GM23338 (cell line): ENCODE measurements at regions not wholly inside any gene's neighbourhood (a gene's known extent, or its start where the extent isn't known, plus 50 kb on each side); places are given as distances from the start of the nearest gene placed in this dataset.

ENCODE experiments used
- CREB1 ChIP-seq: fragments of 250-450 bp; sonication (Bioruptor Pico); IDR thresholded peaks from 2 replicates; pipeline ENCODE4 v1.5.0; 2020; ENCODE audit warnings: low read depth, mild to moderate bottlenecking, moderate library complexity
- CTCF ChIP-seq, 2 experiments: fragments of 200-600 bp in 1 of 2; sonication (generic) in 1 of 2; conservative IDR thresholded peaks; 2 replicates each; pipeline versions ENCODE4 v1.5.1 to v1.6.1; 2016 to 2017; ENCODE audit warnings: antibody characterized with exemption in 2 of 2, low read depth in 2 of 2, mild to moderate bottlenecking in 2 of 2, moderate library complexity in 1 of 2
- EZH2 ChIP-seq: fragments of 200-600 bp; sonication (generic); IDR thresholded peaks from one replicate; pipeline ENCODE4 v1.8.0; 2017; ENCODE audit warnings: antibody characterized with exemption, mild to moderate bottlenecking, low read depth; ENCODE audit not compliant: unreplicated experiment
- EZH2phosphoT487 ChIP-seq: fragments of 200-600 bp; sonication (generic); IDR thresholded peaks from one replicate; pipeline ENCODE4 v1.8.1; 2018; ENCODE audit warnings: antibody characterized with exemption; ENCODE audit not compliant: unreplicated experiment
- JUNB ChIP-seq: IDR thresholded peaks from one replicate; pipeline ENCODE4 v1.6.1; 2016; ENCODE audit warnings: antibody characterized with exemption; ENCODE audit not compliant: unreplicated experiment
- NANOG ChIP-seq: IDR thresholded peaks from 2 replicates; pipeline ENCODE4 v1.6.1; 2016; ENCODE audit warnings: antibody characterized with exemption, borderline replicate concordance
- POLR2AphosphoS5 ChIP-seq: IDR thresholded peaks from 2 replicates; pipeline ENCODE4 v1.6.1; 2016; ENCODE audit warnings: antibody characterized with exemption, low read depth
- REST ChIP-seq: IDR thresholded peaks from one replicate; pipeline ENCODE4 v1.6.1; 2018; ENCODE audit warnings: antibody characterized with exemption; ENCODE audit not compliant: unreplicated experiment
- ZNF114 ChIP-seq: fragments of 250-450 bp; sonication (Bioruptor Pico); IDR thresholded peaks from 2 replicates; pipeline ENCODE4 v1.5.0; 2020; ENCODE audit warnings: mild to moderate bottlenecking, moderate library complexity

- TF ChIP-seq POLR2AphosphoS5: no peak
- TF ChIP-seq CTCF (conservative IDR thresholded peaks at IDR 0.05; ENCODE audit: low read depth in 2 of 2): no peak
- TF ChIP-seq JUNB: no peak
- TF ChIP-seq EZH2: no peak
- TF ChIP-seq REST: no peak
- TF ChIP-seq EZH2phosphoT487: no peak
- no peak for TF ChIP-seq NANOG
- TF ChIP-seq ZNF114 (CRISPR knock-in tag): no peak
- no peak for TF ChIP-seq CREB1 (CRISPR knock-in tag)
Measured at GRCh38 chr20:57108218-57108617, 158.2 kb downstream of the BMP7 start.
